H1 (cell line): ENCODE measurements at regions not wholly inside any gene's neighbourhood (a gene's known extent, or its start where the extent isn't known, plus 50 kb on each side); places are given as distances from the start of the nearest gene placed in this dataset.
"Not testable (repeated sequence)": the region's sequence is repeated elsewhere in the genome, so short reads cannot be mapped to it uniquely, and the experiment has no call there.

Experiments used
- CTCF ChIA-PET: fragments of 300-600 bp; sonication (Branson Sonifier 250); formaldehyde crosslinking; loops from one replicate; lab custom pipeline; 2021; ENCODE audit not compliant: partially characterized antibody; lab: Charles Lee
- POLR2A ChIA-PET: fragments of 300-600 bp; sonication (Branson Sonifier 250); formaldehyde crosslinking; loops from one replicate; lab custom pipeline; 2021; ENCODE audit warnings: inconsistent platforms; ENCODE audit not compliant: partially characterized antibody; lab: Charles Lee
- DNase-seq, 2 experiments: peaks; one replicate each; pipeline versions ENCODE4 v3.0.0 to v3.0.0-alpha.2; 2010 to 2022; ENCODE audit warnings: low spot score in 2 of 2, low read depth in 1 of 2, mixed read lengths in 1 of 2
- FAIRE-seq: peaks from 2 replicates; lab custom pipeline; 2011; peaks lifted over from hg19 to GRCh38; lab: Jason Lieb, UNC
- H2AFZ ChIP-seq: 2 replicates; pipeline ENCODE4 v1.8.1; 2012; ENCODE audit warnings: low read length, inconsistent platforms
- H2AK5ac ChIP-seq: 2 replicates; pipeline ENCODE4 v1.6.1; 2013; ENCODE audit warnings: low read depth, low read length
- H2BK120ac ChIP-seq: replicated peaks from 2 replicates; pipeline ENCODE3; 2013; ENCODE audit warnings: low read depth, low read length, inconsistent platforms
- H2BK12ac ChIP-seq: 2 replicates; pipeline ENCODE4 v1.6.1; 2013; ENCODE audit warnings: low read depth, low read length
- H2BK15ac ChIP-seq: 2 replicates; pipeline ENCODE4 v1.6.1; 2013; ENCODE audit warnings: low read length
- H2BK20ac ChIP-seq: 2 replicates; pipeline ENCODE4 v1.6.1; 2013; ENCODE audit warnings: low read length
- H2BK5ac ChIP-seq: 2 replicates; pipeline ENCODE4 v1.6.1; 2013; ENCODE audit warnings: low read depth, low read length
- H3K14ac ChIP-seq: 2 replicates; pipeline ENCODE4 v1.6.1; 2013; ENCODE audit warnings: inconsistent platforms; ENCODE audit not compliant: insufficient read length
- H3K18ac ChIP-seq: 2 replicates; pipeline ENCODE4 v1.6.1; 2013; ENCODE audit warnings: low read length; ENCODE audit errors: extremely low read depth
- H3K23ac ChIP-seq: 2 replicates; pipeline ENCODE4 v1.6.1; 2013; ENCODE audit warnings: inconsistent platforms; ENCODE audit not compliant: insufficient read length
- H3K23me2 ChIP-seq: 2 replicates; pipeline ENCODE4 v1.6.1; 2013; ENCODE audit warnings: low read depth, low read length
- H3K27ac ChIP-seq: 2 replicates; pipeline ENCODE4 v1.6.1; 2011; ENCODE audit warnings: low read depth, low read length, inconsistent platforms
- H3K27me3 ChIP-seq, 4 experiments: replicated peaks in 1 of 4; 1 replicate in 1 of 4; 2 replicates in 3 of 4; pipeline versions ENCODE4 v1.6.1 to v1.8.1; 2011 to 2013; ENCODE audit warnings: low read length in 3 of 4, mild to moderate bottlenecking in 3 of 4, inconsistent platforms in 2 of 4, mixed read lengths in 2 of 4, moderate library complexity in 1 of 4; ENCODE audit not compliant: control insufficient read depth in 3 of 4, insufficient read depth in 3 of 4; ENCODE audit errors: extremely low read depth in 1 of 4
- H3K36me3 ChIP-seq, 4 experiments: 2 replicates each; pipeline versions ENCODE4 v1.6.1 to v1.8.1; 2011 to 2013; ENCODE audit warnings: mild to moderate bottlenecking in 4 of 4, low read length in 3 of 4, moderate library complexity in 2 of 4, control low read depth in 1 of 4, inconsistent platforms in 1 of 4; ENCODE audit not compliant: insufficient read depth in 4 of 4, control insufficient read depth in 2 of 4
- H3K4ac ChIP-seq: replicated peaks from 2 replicates; pipeline ENCODE3; 2013; ENCODE audit warnings: low read length, low read depth, mixed read lengths, inconsistent platforms; ENCODE audit not compliant: insufficient read length
- H3K4me1 ChIP-seq, 4 experiments: replicated peaks in 1 of 4; 1 replicate in 1 of 4; 2 replicates in 3 of 4; pipeline versions ENCODE4 v1.6.1 to v1.8.1; 2011 to 2013; ENCODE audit warnings: low read length in 3 of 4, inconsistent platforms in 2 of 4, mixed read lengths in 1 of 4; ENCODE audit not compliant: insufficient read depth in 4 of 4, control insufficient read depth in 3 of 4
- H3K4me2 ChIP-seq, 2 experiments: 2 replicates each; pipeline versions ENCODE4 v1.6.1 to v1.8.1; 2011 to 2013; ENCODE audit warnings: low read depth in 2 of 2, low read length in 2 of 2, control low read depth in 1 of 2, inconsistent platforms in 1 of 2, mild to moderate bottlenecking in 1 of 2; ENCODE audit not compliant: insufficient read depth in 1 of 2
- H3K4me3 ChIP-seq, 4 experiments: fragments of 200-600, 300-600 bp in 1 of 4; sonication (generic), shearing (Covaris generic), sonication (Bioruptor Twin) in 1 of 4; 2 replicates each; pipeline versions ENCODE4 v1.5.1 to v1.8.1; 2011 to 2016; ENCODE audit warnings: low read length in 4 of 4, low read depth in 3 of 4, control low read depth in 2 of 4, inconsistent platforms in 2 of 4, mild to moderate bottlenecking in 2 of 4, mixed read lengths in 1 of 4, moderate library complexity in 1 of 4; ENCODE audit not compliant: insufficient read depth in 2 of 4; ENCODE audit errors: extremely low read depth in 1 of 4
- H3K56ac ChIP-seq: replicated peaks from 2 replicates; pipeline ENCODE3; 2013; ENCODE audit warnings: low read depth, mild to moderate bottlenecking, mixed read lengths, low read length, inconsistent platforms; ENCODE audit not compliant: insufficient read length
- H3K79me1 ChIP-seq: 2 replicates; pipeline ENCODE4 v1.6.1; 2013; ENCODE audit warnings: low read depth, low read length, control low read depth
- H3K79me2 ChIP-seq, 2 experiments: 2 replicates each; pipeline versions ENCODE4 v1.6.1 to v1.8.1; 2012 to 2013; ENCODE audit warnings: low read length in 2 of 2, mild to moderate bottlenecking in 2 of 2, inconsistent platforms in 1 of 2; ENCODE audit not compliant: insufficient read depth in 2 of 2, control insufficient read depth in 1 of 2
- H3K9ac ChIP-seq, 4 experiments: replicated peaks in 1 of 4; 1 replicate in 1 of 4; 2 replicates in 3 of 4; pipeline versions ENCODE4 v1.6.1 to v1.8.1; 2011 to 2013; ENCODE audit warnings: low read depth in 3 of 4, low read length in 3 of 4, control low read depth in 2 of 4, mild to moderate bottlenecking in 2 of 4, moderate library complexity in 2 of 4, inconsistent platforms in 1 of 4; ENCODE audit errors: extremely low read depth in 1 of 4
- H3K9me3 ChIP-seq, 2 experiments: 2 replicates each; pipeline versions ENCODE4 v1.6.1 to v1.8.1; 2012 to 2013; ENCODE audit warnings: mild to moderate bottlenecking in 2 of 2, moderate library complexity in 2 of 2, control low read depth in 1 of 2, inconsistent platforms in 1 of 2, low read depth in 1 of 2, low read length in 1 of 2, mixed read lengths in 1 of 2; ENCODE audit not compliant: insufficient read depth in 2 of 2
- H4K20me1 ChIP-seq, 2 experiments: replicated peaks in 1 of 2; 2 replicates each; pipeline versions ENCODE3 to v1.8.1; 2011 to 2013; ENCODE audit warnings: inconsistent platforms in 2 of 2, low read length in 2 of 2, mild to moderate bottlenecking in 1 of 2; ENCODE audit not compliant: insufficient read depth in 2 of 2, control insufficient read depth in 1 of 2
- H4K5ac ChIP-seq: 2 replicates; pipeline ENCODE4 v1.6.1; 2013; ENCODE audit warnings: low read length, low read depth, mixed read lengths, inconsistent platforms; ENCODE audit not compliant: insufficient read length
- H4K8ac ChIP-seq: 2 replicates; pipeline ENCODE4 v1.8.0; 2013; ENCODE audit warnings: mild to moderate bottlenecking, moderate library complexity, low read length, inconsistent platforms; ENCODE audit not compliant: insufficient read depth; ENCODE audit errors: extremely low read depth
- H4K91ac ChIP-seq: replicated peaks from 2 replicates; pipeline ENCODE3; 2013; ENCODE audit warnings: low read length, mixed read lengths, inconsistent platforms; ENCODE audit not compliant: insufficient read length
- WGBS, 2 experiments: shearing (Covaris generic) in 1 of 2; methylation state at CpG; one replicate each; pipeline versions ENCODE4 v1.1.6 to v1.1.7; 2013 to 2015; ENCODE audit warnings: low lambda C conversion rate in 2 of 2, mixed read lengths in 2 of 2, inconsistent platforms in 1 of 2, low coverage in 1 of 2, missing lambda C conversion rate in 1 of 2; ENCODE audit not compliant: insufficient replicate concordance in 2 of 2, insufficient coverage in 1 of 2, insufficient read length in 1 of 2; ENCODE audit errors: extremely low coverage in 1 of 2, missing lambda C conversion rate in 1 of 2; 5-methylcytosine and 5-hydroxymethylcytosine counted together

DNA sequence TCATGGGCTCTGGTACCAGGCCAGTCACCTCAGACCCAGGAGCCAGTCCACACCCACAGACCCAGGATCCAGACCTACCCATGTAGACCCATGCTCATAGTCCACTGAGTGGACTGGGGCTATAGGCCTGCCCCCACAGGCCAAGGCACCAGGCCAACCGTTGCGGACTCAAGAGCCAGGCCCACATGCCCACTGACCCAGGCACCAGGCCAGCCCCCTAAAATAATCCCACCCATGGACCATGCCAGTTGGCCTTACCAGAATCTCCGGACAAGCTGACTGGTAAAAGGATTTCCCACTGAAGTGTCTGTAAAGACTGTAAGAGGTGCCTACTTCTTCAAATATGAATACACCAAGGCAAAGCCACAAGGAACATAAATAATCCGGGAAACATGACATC lies 278.2 kb downstream of the CNTNAP3 start:
- H3K27ac ChIP-seq, H2BK15ac ChIP-seq, H3K9ac ChIP-seq, H2BK12ac ChIP-seq, H3K14ac ChIP-seq, H3K27me3 ChIP-seq, H4K8ac ChIP-seq, H3K79me2 ChIP-seq, FAIRE-seq, H3K36me3 ChIP-seq, H3K4me2 ChIP-seq, POLR2A ChIA-PET, H3K79me1 ChIP-seq, H4K20me1 ChIP-seq, H2BK120ac ChIP-seq, CTCF ChIA-PET, H4K91ac ChIP-seq, H3K56ac ChIP-seq, H3K4ac ChIP-seq, H3K23me2 ChIP-seq, H3K4me1 ChIP-seq, H3K18ac ChIP-seq, H4K5ac ChIP-seq, H3K9me3 ChIP-seq, H2AK5ac ChIP-seq, H2AFZ ChIP-seq, H3K4me3 ChIP-seq, H3K23ac ChIP-seq, DNase-seq, H2BK5ac ChIP-seq, H2BK20ac ChIP-seq: not testable (repeated sequence)
- 93% methylated on average over 4 of the region's 4 CpGs; no CpG with 5 or more reads in 1 of the 2 experiments for WGBS, 2 experiments

DNA sequence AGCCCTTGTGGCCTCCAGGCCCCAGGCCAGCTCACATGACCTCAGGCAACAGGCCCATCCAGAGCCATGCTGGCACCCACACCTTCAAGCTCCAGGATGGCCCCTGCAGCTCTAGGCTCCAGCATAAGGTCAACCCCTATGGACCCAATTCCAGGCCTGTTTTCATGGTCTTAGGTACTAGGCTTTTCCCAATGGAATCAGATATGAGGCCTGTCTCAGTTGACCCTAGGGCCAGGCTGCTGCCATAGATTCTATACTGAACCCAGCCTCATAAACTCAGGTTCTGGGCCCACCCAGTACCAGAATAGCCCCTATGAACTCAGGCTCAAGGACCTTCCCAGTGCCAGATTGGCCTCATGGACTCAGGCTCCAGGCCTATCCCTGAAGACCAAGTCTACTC lies 278.6 kb downstream of the CNTNAP3 start:
- H3K36me3 ChIP-seq, H2BK12ac ChIP-seq, H3K4ac ChIP-seq, DNase-seq, H2BK15ac ChIP-seq, H4K91ac ChIP-seq, POLR2A ChIA-PET, H3K18ac ChIP-seq, H3K27ac ChIP-seq, H2BK120ac ChIP-seq, H3K23me2 ChIP-seq, H3K4me1 ChIP-seq, H3K9ac ChIP-seq, H4K20me1 ChIP-seq, H3K4me3 ChIP-seq, H3K79me2 ChIP-seq, CTCF ChIA-PET, H3K23ac ChIP-seq, H3K4me2 ChIP-seq, H2BK20ac ChIP-seq, H3K27me3 ChIP-seq, H3K56ac ChIP-seq, FAIRE-seq, H2BK5ac ChIP-seq, H3K79me1 ChIP-seq, H4K5ac ChIP-seq, H4K8ac ChIP-seq, H3K14ac ChIP-seq, H3K9me3 ChIP-seq, H2AK5ac ChIP-seq, H2AFZ ChIP-seq: not testable (repeated sequence)
